ENCODE measurements at regions not wholly inside any gene's neighbourhood (a gene's known extent, or its start where the extent isn't known, plus 50 kb on each side); places are given as distances from the start of the nearest gene placed in this dataset.
"Not testable (repeated sequence)": the region's sequence is repeated elsewhere in the genome, so short reads cannot be mapped to it uniquely, and the experiment has no call there.

DNA sequence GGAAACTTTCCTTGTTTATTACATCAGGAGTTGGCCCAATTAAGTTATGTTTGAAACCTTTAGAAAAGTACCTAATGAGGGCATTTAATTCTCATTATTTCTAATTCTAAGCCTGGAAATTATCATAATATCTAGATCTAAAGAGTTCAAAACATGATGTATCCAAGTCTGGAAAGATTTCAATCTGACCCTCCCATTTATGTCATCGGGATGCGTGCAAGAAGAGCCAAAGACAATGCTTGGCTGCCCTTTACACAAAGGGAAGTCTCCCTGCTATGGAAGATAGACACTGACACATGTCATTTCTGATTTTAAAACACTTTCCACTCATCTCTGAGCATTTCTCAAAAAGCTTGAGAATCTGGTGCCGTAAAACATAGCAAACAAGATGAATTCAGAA, 222.4 kb downstream of the ANTXR2 start:
- DNase-seq (ENCODE audit: low read depth in 2 of 2): no peak

DNA sequence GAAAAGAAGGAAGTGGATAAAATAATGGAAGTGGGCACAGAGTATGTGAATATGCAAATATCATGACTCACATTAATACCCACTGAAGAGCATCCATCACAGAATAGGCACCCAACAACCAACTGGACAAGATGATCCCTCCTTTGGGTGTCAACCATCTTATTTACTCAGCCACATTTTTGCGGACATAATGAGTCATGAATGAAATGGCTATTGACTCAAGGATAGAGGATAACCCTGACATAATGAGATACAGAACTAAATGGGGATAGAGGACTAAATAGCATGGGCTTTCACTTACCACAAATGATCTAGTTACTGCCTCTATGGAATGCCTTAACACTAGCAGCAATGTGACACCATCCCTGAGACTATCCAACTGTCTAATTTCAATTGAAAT, 224.7 kb downstream of the ANTXR2 start:
- no peak for DNase-seq (ENCODE audit: low read depth in 2 of 2)

DNA sequence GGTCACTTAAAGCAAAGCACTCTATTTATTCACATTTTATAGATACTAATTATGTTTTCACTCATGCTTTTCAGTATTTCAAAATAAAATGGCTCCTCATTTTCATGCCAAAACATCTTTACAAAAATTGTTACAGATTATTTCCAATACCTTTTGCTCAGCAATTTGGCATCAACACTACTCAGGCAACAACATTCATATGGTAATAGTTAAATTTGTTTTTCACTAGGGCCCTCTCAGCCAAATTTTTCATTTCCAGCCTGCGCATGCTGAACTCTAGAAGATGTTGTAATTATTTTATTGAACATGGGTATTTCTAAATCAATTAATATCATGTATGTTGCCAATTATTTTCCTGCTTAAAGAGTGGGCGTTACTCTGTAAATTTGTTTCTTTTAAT, 225.6 kb downstream of the ANTXR2 start:
- DNase-seq (ENCODE audit: low read depth in 2 of 2): no peak

DNA sequence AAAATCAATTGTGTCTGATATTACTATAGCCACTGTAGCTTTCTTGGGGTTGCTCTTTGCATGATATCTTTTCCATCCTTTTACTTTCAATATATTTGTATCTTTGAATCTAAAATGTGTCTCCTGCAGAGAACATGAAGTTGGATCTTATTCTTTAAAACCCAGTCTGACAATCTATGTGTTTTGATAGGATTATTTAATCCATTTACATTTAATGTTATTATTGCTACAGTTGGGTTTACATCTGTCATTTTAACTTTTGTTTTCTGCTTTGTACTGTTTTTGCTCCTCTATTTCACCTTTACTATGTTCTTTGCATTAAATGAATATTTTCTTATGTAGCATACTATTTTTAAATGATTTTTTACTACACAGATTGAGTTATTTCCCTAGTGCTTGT, 230.9 kb downstream of the ANTXR2 start:
- DNase-seq (ENCODE audit: low read depth in 2 of 2): no peak

DNA sequence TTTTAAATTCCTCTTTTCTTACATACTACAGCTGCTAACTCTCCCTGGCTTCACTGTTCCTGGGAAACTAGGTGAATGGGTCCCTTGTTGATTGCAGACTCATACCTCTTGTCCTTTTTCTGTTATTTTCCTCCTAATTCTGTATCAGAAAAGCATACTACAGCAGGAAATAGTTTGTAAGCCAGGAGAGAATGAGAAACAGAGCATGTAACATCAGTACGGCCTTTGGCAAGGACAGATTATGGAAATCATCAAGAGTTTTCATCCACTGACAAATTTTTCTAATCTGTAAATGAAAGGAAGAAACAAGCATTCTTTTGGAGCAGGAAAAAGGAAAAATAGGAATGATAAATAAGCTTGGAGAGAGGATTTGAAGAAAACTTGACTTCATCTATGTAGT, 239.2 kb downstream of the ANTXR2 start:
- no peak for DNase-seq (ENCODE audit: low read depth in 2 of 2)

DNA sequence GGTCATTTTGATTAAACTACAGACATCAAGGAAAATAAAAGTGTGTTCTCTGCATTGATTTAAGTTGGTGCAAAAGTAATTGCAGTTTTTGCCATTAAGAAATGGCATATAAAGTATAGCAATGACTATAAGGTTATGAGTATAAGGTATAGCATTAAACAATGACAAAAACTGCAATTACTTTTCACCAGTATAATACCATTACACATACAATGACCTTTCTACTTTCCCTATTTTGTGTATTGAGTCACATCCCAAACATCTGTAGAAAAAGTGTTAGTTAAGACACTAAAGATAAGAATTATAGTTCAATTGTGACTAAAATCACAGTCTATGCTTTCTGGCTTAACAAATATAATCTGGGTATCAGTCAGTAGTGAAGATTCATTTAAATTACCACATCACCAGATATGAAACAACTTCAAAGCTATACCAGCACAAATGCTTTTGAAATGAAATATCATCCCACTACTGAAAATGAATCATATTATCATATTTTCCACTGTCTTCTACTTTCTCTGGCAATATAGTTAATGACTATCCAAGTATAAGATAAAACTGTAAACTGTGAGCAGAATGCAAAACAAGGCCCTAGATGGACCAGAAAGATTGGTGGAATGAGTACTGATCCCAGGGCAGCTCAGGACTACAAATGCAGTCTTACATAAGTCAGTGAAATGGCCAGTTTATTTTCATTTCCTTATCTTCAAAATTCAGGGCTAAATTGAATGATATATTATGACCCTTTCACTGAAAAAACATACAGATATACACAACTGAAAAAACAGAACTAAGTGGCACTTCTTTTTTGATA, 241.1 kb downstream of the ANTXR2 start:
- DNase-seq (ENCODE audit: low read depth in 2 of 2): no peak

DNA sequence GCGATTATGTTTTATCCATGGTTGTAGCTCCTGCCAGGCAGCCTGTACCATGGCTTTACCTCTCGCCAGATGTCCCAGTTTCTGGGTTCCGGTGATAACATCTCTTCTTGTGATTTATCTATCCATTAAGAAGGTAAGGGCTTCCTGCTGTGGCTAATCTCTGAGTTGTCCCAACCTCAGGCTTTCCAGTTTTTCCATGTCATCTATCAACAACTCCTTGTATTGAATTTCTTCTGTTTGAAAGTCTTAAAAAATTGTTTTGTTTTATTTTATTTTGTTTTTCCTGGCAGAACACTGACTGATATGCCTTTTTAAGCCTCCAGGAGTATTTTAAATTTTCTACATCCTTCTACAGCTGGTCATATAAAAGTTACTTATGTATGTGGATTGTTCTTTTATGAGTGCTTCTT, 241.9 kb downstream of the ANTXR2 start:
- DNase-seq (ENCODE audit: low read depth in 2 of 2): no peak

DNA sequence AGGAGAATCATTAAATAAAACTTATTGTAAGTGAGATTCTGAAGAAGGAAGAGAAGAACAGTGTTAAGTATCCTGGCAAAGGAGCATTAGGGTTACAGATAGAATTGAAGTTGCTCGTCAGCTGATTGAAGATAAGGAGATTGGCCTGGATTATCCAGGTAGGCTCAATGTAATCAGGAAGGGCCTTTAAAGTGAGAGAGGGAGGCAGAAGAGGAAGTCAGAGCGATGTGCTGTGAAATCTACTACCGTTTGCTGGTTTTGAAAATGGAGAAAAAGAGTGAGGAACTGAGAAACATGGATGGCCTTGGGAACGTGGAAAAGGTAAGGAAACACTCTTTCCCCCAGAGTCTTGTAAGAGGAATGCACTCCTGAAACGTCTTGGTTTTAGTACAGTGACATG, 245.7 kb downstream of the ANTXR2 start:
- no peak for DNase-seq (ENCODE audit: low read depth in 2 of 2)

DNA sequence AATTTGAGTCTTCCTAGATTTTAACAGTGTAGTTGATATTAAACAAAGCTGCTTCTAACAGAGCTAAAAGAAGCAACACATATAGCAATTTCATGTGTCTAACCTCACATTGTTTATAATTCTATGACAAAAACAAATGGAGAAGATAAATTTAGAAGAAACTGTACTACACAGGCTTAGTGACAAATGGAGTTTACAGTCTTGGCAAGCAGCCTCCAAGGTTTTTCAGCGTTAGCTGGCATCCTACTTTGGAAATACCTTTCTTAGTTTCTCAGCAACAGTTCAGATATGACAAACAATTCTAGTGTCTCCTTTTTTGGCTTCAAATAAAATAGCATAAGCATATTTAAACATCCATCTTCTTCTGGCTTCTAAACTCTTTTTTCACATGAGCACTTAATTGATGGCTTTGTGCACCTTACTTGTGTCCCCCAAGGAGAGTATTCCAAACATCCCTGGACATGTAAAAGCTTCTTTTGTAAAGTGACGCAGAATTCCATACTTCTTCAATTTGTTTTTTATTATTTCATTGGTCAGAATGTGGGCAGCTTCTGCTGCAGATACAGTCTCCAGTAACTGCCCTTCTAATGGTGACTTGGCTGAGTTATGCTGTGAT, 249.8 kb downstream of the ANTXR2 start:
- no peak for DNase-seq (ENCODE audit: low read depth in 2 of 2)

DNA sequence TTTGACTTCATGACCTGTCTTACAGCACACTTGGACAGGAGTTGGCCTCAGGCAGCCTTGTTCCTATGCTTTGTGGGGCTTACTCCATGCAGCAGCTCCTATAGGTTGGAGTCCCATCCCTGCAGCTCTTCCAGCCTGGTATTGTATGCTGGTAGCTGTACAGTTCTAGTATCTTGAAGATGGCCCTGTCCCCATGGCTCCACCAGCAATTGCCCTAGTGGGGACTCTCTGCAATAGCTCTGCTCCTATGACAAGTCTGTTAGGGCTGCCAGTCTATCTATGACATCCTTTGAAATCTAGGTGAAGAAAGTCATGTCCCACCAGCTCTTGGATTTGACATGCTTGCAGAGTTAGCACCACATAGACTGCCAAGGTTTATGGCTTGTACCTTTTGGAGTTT, 252.6 kb downstream of the ANTXR2 start:
- no peak for DNase-seq (ENCODE audit: low read depth in 2 of 2)

DNA sequence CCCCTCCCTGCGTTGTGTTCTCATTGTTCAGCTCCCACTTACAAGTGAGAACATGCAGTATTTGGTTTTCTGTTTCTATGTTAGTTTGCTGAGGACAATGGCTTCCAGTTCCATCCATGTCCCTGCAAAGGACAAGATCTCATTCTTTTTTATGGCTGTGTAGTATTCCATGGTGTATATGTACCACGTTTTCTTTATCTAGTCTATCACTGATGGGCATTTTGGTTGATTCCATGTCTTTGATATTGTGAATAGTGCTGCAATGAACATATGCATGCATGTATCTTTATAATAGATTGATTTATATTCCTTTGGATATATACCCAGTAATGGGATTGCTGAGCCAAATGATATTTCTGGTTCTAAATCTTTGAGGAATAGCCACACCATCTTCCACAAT, 265.1 kb downstream of the ANTXR2 start:
- DNase-seq (ENCODE audit: low read depth in 2 of 2): not testable (repeated sequence)

DNA sequence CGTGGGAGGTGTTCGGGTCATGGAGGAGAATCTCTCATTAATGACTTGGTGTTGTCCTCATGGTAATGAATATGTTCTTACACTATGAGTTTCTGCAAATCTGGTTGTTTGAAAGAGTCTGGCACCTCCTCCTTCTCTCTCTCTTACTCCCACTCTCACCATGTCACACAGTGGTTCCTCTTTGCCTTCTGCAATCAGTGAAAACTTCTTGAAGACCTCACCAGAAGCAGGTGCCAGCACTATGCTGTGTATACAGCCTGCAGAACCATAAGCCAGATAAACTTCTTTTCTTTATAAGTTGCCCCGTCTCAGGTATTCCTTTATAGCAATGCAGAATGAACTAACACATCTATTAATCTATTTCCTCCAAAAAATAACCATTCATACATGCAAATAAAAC, 275.0 kb downstream of the ANTXR2 start:
- DNase-seq (ENCODE audit: low read depth in 2 of 2): no peak

DNA sequence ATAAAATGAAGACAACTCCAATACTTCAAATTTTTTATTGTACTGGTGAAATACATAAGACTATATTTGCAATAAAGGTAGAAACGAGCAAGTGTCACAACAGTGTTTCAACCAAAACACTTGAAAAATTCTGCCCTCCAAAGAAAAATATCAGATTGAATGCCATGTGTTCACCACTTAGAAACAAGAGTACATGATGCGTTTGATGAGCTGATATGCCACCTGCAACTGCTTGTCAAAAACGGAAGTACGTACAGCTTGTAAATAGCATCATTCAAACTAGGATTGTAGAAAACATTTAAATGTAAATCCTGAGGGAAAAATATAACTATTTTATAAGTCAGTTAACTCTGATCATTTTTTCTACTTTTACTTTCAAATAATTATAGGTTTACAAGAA, 276.1 kb downstream of the ANTXR2 start:
- DNase-seq (ENCODE audit: low read depth in 2 of 2): no peak

DNA sequence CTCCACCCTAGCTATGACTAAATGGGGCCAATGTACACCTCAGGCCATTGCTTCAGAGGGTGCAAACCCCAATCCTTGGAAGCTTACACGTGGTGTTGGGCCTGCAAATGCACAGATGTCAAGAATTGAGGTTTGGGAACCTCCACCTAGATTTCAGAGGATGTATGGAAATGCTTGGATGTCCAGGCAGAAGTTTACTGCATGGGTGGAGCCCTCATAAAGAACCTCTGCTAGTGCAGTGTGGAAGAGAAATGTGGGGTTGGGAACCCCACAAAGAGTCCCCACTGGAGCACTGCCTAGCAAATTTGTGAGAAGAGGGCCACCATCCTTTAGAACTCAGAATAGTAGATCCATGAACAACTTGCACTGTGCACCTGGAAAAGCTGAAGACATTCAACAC, 284.1 kb downstream of the ANTXR2 start:
- DNase-seq (ENCODE audit: low read depth in 2 of 2): no peak

DNA sequence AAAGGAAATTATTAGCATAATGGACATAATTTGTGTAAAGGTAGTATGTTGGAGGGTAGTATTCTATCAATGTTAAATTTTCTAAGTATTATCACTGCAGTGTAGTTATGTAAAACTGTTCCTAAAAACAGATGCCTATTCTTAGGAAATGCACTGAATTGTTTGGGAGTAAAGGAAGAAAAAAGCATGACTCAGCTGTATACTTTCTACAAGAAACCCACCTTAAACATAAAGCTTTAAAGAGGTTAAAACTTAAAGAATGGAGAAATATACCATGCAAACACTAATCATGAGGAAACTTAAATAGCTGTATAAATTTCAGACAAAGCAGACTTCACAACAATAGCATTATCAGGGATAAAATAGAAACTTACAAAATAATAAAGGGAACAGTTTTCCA, 292.9 kb downstream of the ANTXR2 start:
- no peak for DNase-seq (ENCODE audit: low read depth in 2 of 2)

DNA sequence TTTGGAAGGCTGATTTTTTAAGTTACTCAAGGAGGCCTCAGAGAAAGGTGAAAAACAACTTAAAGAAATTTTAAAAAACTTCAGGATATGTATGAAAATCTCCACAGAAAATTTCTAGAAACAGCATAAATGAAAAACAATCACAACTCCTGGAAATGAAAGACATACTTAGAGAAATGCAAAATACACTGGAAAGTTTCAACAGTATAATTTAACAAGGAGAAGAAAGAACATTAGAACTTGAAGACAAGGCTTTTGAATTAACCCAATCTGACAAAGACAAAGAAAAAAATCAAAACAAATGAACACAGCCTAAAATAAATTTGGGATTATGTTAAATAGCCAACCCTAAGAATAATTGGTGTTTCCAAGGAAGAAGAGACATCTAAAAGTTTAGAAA, 300.5 kb downstream of the ANTXR2 start:
- no peak for DNase-seq (ENCODE audit: low read depth in 2 of 2)

DNA sequence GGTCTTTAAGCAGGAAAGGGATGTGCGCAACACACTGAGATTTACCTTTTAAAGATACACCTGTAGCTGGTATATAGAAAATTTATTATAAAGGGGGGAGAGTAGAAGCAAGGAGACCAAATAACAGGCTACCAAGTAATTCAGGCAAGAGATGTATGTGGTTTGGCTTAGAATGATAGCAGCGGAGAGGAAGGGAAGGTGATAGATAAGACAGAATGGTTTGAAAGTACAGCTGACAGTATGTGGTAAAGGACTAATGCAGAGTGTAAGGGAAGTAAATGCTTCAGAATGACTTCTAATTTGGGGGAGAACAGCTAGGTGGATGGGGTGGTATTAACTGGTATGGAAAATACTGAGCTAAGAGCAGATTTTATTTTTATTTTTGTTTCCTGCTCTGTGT, 308.9 kb downstream of the ANTXR2 start:
- no peak for DNase-seq (ENCODE audit: low read depth in 2 of 2)

DNA sequence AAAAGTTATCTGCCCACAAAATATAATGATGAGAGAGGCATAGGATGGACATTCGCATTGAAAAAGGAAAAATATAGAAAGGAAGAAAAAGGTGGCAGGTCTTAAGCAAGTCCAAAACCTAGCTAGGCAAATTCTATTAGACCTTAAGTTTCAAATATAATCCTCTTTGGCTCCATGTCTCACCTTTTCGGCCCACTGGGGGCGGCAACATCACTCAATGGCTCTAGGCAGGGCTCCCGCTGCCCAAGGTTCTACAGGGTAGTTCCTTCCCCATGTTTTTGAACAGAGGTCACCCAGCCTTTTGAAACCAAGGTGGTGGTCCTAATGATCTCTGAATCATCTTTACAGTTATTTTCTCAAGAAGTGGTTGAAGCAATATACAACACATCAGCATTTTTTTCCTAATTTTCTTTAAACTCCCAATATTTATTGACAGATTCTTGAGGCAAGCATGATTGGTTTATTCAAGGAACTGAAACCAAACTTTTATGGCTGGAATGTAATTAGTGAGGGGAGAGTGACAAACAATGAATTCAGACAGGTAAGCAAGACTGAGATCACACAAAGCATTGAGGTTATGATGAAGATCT, 309.4 kb downstream of the ANTXR2 start:
- no peak for DNase-seq (ENCODE audit: low read depth in 2 of 2)

DNA sequence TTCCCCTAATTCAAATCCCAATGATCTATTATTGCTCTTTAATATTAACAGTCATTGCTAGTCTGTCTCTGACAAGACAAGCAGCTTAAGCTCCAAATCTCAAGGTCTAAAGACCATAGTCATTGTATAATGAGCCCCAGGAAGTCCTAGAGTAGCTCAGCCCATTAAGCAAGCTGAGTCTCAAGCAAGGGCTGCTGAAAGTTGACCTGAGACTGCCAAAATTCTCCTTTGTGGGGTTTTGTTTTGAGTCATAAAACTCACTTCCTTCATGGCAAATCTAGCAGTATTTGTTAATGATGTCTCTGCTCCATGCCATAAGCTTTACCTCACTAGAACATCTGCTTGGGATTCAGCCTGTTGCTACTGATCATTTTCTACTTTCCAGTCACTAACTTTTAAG, 313.2 kb downstream of the ANTXR2 start:
- no peak for DNase-seq (ENCODE audit: low read depth in 2 of 2)

DNA sequence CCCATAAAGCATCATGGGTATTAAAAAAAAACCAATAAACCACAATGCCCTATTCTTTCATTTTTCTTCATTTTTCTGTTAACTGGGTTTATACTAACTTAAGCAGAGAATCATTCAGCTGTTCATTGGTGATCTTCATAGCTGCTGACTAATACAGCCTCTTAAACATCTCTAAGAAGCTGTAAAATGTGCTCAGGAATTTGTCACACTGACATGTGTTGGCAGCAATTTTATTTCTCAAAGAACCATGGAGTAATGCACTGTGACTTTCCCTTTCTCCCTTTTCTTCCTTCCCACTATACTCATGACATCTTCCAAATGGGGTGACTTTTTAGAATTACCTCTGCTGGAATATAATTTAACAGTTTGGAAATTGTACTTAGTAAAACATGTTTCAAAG, 315.4 kb downstream of the ANTXR2 start:
- no peak for DNase-seq (ENCODE audit: low read depth in 2 of 2)

DNA sequence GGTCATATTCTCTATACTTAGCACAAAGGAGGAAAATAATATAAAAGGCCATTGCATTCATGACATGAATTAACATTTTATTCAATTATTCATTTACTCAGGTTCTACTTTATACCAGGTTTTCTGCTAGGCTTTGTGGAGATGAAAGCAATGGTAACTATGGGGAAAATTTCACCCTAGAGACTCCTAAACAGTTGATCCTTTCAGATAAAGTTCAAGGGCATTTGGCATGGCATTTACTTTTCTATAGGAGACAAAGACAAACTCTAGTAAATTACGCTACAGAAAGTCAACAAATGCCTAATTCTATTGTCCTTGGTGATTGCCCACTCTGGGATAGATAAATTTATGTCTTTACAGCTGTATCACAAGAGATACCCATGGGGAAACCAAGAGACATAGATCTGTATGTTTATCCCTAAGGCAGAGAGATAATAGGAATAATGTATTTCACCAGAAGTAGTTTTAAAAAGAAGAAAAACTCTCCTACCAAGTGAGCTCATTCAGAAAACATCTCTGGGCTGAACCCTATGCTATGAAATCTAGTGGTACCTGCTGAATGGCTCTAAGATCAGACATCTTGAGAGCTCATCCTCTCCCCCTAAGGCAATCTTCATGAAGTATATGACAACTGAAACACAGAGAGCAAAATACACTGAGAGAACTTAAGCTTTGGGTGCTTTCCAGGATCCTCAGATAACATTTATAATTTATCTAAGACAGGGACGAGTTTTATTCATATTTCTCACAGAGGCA, 316.7 kb downstream of the ANTXR2 start:
- DNase-seq (ENCODE audit: low read depth in 2 of 2): no peak

DNA sequence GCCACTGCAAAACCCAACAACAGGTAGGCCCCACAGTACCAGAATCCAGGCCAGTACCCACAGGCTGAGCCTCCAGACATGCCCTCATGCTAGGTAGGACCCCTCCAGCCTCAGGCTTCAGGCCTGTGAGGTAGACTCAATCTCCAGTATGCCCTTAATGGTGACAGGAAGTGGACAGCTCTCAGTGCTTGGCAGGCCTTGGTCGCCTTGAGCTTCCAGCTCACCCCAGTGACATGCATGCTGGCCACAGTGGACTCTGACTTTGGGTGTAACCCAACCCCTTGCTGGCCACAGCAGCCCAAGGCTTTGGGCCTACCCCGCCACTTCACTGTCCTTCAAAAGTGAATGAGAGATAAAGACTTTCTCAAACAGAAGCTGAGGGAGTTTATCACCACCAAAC, 324.2 kb downstream of the ANTXR2 start:
- DNase-seq (ENCODE audit: low read depth in 2 of 2): no peak

All from dermis microvascular lymphatic vessel endothelial cell (primary cell).